Activated naive CD4-positive, alpha-beta T cell treated with anti-CD3 and anti-CD28 coated beads for 36 hours (primary cell): ENCODE measurements at regions not wholly inside any gene's neighbourhood (a gene's known extent, or its start where the extent isn't known, plus 50 kb on each side); places are given as distances from the start of the nearest gene placed in this dataset.

Source experiments
- CTCF ChIA-PET: fragments of 350-600 bp; sonication (Branson Sonifier 250); formaldehyde crosslinking; loops from one replicate; lab custom pipeline; 2021; ENCODE audit warnings: antibody characterized with exemption; lab: Charles Lee
- DNase-seq: peaks from one replicate; pipeline ENCODE4 v3.0.0-alpha.2; 2020
- H3K27ac Mint-ChIP-seq: one replicate; pipeline ENCODE4 v1.8.0; 2021; ENCODE audit warnings: mild to moderate bottlenecking, mixed read lengths
- H3K27me3 Mint-ChIP-seq: one replicate; pipeline ENCODE4 v1.8.0; 2021; ENCODE audit warnings: low read depth, mixed read lengths
- H3K36me3 Mint-ChIP-seq: one replicate; pipeline ENCODE4 v1.8.0; 2021; ENCODE audit warnings: low read depth, mixed read lengths
- H3K4me1 Mint-ChIP-seq: one replicate; pipeline ENCODE4 v1.8.0; 2021; ENCODE audit warnings: low read depth, mixed read lengths
- H3K4me3 Mint-ChIP-seq: one replicate; pipeline ENCODE4 v1.8.0; 2021; ENCODE audit warnings: mild to moderate bottlenecking, moderate library complexity, mixed read lengths
- H3K9me3 Mint-ChIP-seq: one replicate; pipeline ENCODE4 v1.8.0; 2021; ENCODE audit warnings: mixed read lengths
- intact Hi-C: fragments of 100-400 bp; cut with micrococcal nuclease; formaldehyde crosslinking; loops from one replicate; pipeline ENCODE4 v1.15.1; 2023

DNA sequence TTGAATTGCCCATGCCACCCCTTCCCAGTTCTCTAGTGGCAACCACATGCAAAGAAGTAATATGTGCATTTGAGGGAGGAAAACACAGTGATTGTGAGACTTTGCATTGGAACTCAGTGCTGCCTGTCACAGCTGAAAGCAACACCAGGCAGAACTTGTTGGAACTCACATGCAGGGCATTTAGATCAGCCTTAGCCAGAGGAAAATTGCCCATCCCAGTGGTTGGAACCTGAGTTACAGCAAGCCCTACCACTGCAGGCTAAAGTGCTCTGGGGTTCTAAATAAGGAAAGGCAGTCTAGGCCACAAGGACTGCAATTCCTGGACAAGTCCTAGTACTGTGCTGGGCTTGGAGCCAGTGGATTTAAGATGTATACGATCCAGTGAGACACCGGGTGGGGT is 245.3 kb upstream of the UFL1 start:
- Mint-ChIP-seq H3K27ac (no peak overlapping the region), H3K27me3 (peaks cover 6% of the 10 kb centered on the region), H3K36me3 (no peaks in the 10 kb centered on the region), H3K4me1 (no peaks in the 10 kb centered on the region), H3K4me3 (no peak overlapping the region), H3K9me3 (peaks cover 3% of the 10 kb centered on the region)
- CTCF ChIA-PET: no interaction called here
- DNase-seq: no peak
- intact Hi-C loops: no loop called here

- Mint-ChIP-seq H3K9me3 (peaks cover 2% of the 10 kb centered on the region), H3K27ac (no peak overlapping the region), H3K4me1 (no peaks in the 10 kb centered on the region), H3K36me3 (no peaks in the 10 kb centered on the region), H3K4me3 (no peak overlapping the region), H3K27me3 (peaks cover 6% of the 10 kb centered on the region)
- DNase-seq: no peak
- intact Hi-C loops: no loop called here
- CTCF ChIA-PET: no interaction called here
Observed at GRCh38 chr6:96276856-96277255, 244.8 kb upstream of the UFL1 start.

DNA sequence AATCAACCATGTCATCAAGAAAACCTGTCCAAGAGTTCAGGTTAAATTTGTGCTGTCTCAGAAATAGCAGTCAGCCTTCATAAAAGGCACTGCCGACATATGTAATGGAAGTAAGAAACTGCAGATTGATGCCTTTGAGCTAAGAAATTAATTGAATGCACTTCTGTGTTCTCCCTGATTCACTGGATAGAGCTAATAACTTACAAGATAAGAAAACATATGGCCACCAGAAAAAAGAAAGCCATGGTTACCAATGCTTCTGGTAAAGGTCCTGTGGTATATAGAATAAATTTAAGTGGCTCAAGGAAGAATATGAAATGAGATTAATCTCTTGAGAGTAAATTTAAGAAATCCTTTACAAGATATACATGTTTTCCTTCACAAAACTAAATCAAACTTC is 242.5 kb upstream of the UFL1 start:
- H3K9me3 Mint-ChIP-seq: no peaks in the 10 kb centered on the region
- CTCF ChIA-PET: no interaction called here
- H3K27ac Mint-ChIP-seq: no peak overlapping the region
- intact Hi-C loops: no loop called here
- no peak for DNase-seq
- peaks cover 6% of the 10 kb centered on the region for H3K27me3 Mint-ChIP-seq
- no peaks in the 10 kb centered on the region for H3K36me3 Mint-ChIP-seq
- no peak overlapping the region for H3K4me3 Mint-ChIP-seq
- H3K4me1 Mint-ChIP-seq: no peaks in the 10 kb centered on the region

DNA sequence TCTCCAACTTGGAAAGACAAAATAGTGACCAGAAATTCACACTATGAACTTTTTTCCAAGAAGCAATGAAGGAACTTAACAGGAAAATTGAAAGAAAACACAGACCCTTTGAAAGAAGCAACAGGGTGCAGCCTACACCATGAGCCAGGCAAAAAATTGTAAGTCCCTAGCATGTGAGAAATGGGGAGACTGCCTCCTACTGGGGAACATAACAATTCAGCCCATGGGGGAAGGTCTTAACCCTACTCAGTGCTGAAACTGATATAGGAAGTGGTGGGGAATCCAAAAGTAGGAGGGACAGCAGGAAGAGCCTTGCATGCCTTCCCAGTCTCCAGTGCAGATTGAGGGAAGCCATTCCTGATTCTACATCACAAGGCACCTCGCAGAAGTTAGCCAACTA is 235.1 kb upstream of the UFL1 start:
- Mint-ChIP-seq H3K36me3 (no peaks in the 10 kb centered on the region), H3K4me1 (no peaks in the 10 kb centered on the region), H3K27me3 (peaks cover 10% of the 10 kb centered on the region), H3K9me3 (peaks cover 3% of the 10 kb centered on the region), H3K27ac (no peak overlapping the region), H3K4me3 (no peak overlapping the region)
- DNase-seq: no peak
- CTCF ChIA-PET: no interaction called here
- intact Hi-C loops: no loop called here

GRCh38 chr6:96299525-96299924 is 222.1 kb upstream of the UFL1 start:
- CTCF ChIA-PET: no interaction called here

GRCh38 chr6:96301023-96301422 is 220.6 kb upstream of the UFL1 start:
- no peak overlapping the region for H3K27ac Mint-ChIP-seq
- H3K36me3 Mint-ChIP-seq: no peaks in the 10 kb centered on the region
- CTCF ChIA-PET: no interaction called here
- H3K27me3 Mint-ChIP-seq: no peaks in the 10 kb centered on the region
- no peaks in the 10 kb centered on the region for H3K9me3 Mint-ChIP-seq
- no peak for DNase-seq
- H3K4me1 Mint-ChIP-seq: no peaks in the 10 kb centered on the region
- H3K4me3 Mint-ChIP-seq: no peak overlapping the region
- intact Hi-C loops: no loop called here

More at GRCh38 chr6:96299525-96299924, 222.1 kb upstream of the UFL1 start:
- no peaks in the 10 kb centered on the region for H3K9me3 Mint-ChIP-seq
- H3K4me1 Mint-ChIP-seq: no peaks in the 10 kb centered on the region
- no peaks in the 10 kb centered on the region for H3K27me3 Mint-ChIP-seq
- H3K36me3 Mint-ChIP-seq: no peaks in the 10 kb centered on the region
- H3K27ac Mint-ChIP-seq: no peak overlapping the region
- intact Hi-C loops: no loop called here
- H3K4me3 Mint-ChIP-seq: no peak overlapping the region
- DNase-seq: no peak

DNA sequence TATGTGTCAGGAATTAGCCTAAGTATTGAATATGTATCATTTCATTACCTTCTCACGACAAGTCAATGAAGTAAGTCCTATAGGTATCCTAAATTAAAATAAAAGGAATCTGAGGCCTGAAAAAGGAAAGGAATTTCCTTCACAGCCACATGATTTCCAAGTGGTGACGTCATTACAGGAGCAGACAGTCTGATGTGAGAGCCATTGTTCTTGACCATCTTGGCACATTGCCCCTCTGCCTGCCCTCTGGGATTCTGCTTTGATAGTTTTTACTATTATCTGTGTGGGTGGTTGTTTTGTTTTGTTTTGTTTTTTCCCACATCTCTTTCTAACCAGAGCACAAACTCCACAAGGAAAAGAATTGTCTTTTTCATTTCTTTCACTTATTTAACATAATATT is 219.8 kb upstream of the UFL1 start:
- no peaks in the 10 kb centered on the region for H3K9me3 Mint-ChIP-seq
- no peaks in the 10 kb centered on the region for H3K4me1 Mint-ChIP-seq
- H3K27me3 Mint-ChIP-seq: no peaks in the 10 kb centered on the region
- H3K27ac Mint-ChIP-seq: no peak overlapping the region
- CTCF ChIA-PET: no interaction called here
- DNase-seq: no peak
- no peaks in the 10 kb centered on the region for H3K36me3 Mint-ChIP-seq
- intact Hi-C loops: no loop called here
- no peak overlapping the region for H3K4me3 Mint-ChIP-seq

- intact Hi-C loops: no loop called here
- H3K36me3 Mint-ChIP-seq: no peaks in the 10 kb centered on the region
- H3K9me3 Mint-ChIP-seq: no peaks in the 10 kb centered on the region
- H3K4me3 Mint-ChIP-seq: no peak overlapping the region
- DNase-seq: no peak
- no peak overlapping the region for H3K27ac Mint-ChIP-seq
- no peaks in the 10 kb centered on the region for H3K4me1 Mint-ChIP-seq
- CTCF ChIA-PET: no interaction called here
- no peaks in the 10 kb centered on the region for H3K27me3 Mint-ChIP-seq
Observed at GRCh38 chr6:96302991-96303390, 218.6 kb upstream of the UFL1 start.

DNA sequence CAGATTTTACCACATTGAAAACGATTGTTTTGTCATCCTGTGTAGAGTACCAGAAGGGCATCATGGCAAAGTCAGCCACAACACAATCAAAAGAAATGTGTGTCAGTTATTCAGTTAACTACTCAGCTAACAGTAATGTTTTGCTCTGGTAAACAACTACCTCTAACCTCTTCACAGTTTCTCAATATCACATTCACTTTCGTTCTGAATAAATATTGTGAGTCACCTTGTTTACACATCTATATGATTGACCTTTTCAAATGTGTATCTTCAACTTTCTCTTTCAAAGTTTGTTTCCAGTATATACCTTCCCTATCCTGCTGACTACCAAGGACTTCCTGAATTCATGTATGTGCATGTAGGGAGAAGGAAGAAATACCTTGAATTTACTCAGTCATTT is 216.6 kb upstream of the UFL1 start:
- Mint-ChIP-seq H3K27me3 (peaks cover 6% of the 10 kb centered on the region), H3K36me3 (no peaks in the 10 kb centered on the region), H3K4me1 (no peaks in the 10 kb centered on the region), H3K9me3 (peaks cover 3% of the 10 kb centered on the region), H3K27ac (no peak overlapping the region), H3K4me3 (no peak overlapping the region)
- CTCF ChIA-PET: interaction anchor here (0.7 kb wide), 1 partner anchor 1214 kb away, joined by 4 read pairs; no protein-coding TSS in a partner anchor
- DNase-seq: no peak
- intact Hi-C loops: no loop called here

DNA sequence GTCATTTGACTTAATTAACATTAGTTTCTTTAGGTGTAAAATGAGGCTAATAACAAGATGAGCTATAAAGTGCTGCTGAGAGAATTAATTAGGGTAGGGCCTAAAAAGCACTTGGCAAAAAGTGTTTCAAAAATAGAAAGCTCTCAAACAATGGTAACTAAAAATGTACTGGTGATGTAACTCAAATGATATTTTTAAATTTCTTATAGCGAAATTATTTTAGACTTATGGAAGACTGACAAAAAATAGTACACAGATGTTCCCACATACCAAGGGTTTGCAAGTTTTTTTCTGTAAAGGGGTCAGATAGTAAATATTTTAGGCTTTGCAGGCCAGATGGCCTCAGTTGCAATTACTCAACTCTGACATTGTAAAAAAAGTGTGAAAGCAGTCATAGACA is 190.7 kb upstream of the UFL1 start:
- no peaks in the 10 kb centered on the region for H3K36me3 Mint-ChIP-seq
- DNase-seq: no peak
- CTCF ChIA-PET: no interaction called here
- H3K4me3 Mint-ChIP-seq: no peak overlapping the region
- no peaks in the 10 kb centered on the region for H3K27me3 Mint-ChIP-seq
- peaks cover 3% of the 10 kb centered on the region for H3K9me3 Mint-ChIP-seq
- no peaks in the 10 kb centered on the region for H3K4me1 Mint-ChIP-seq
- intact Hi-C loops: no loop called here
- no peak overlapping the region for H3K27ac Mint-ChIP-seq

- H3K27ac Mint-ChIP-seq: no peak overlapping the region
- no peaks in the 10 kb centered on the region for H3K27me3 Mint-ChIP-seq
- H3K4me1 Mint-ChIP-seq: no peaks in the 10 kb centered on the region
- H3K9me3 Mint-ChIP-seq: peaks cover 8% of the 10 kb centered on the region
- CTCF ChIA-PET: no interaction called here
- no peak for DNase-seq
- no peak overlapping the region for H3K4me3 Mint-ChIP-seq
- no peaks in the 10 kb centered on the region for H3K36me3 Mint-ChIP-seq
- intact Hi-C loops: no loop called here
Observed at GRCh38 chr6:96340164-96340563, 181.4 kb upstream of the UFL1 start.

DNA sequence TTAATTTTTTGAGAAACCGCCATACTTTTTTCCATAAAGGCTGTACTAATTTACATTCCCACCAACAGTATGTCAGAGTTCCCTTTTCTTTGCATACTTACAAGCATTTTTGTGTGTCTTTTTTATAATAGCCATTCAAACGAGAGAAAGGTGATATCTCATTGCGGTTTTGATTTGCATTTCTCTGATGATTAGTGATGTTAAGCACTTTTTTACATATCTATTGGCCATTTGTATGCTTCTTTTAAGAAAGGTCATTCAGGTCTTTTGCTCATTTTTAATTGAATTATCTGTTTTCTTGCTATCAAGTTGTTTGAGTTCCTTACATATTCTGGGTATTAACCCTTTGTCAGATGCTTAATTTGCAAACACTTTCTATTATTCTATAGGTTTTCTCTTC is 176.1 kb upstream of the UFL1 start:
- Mint-ChIP-seq H3K36me3 (no peaks in the 10 kb centered on the region), H3K4me3 (no peak overlapping the region), H3K9me3 (peaks cover 8% of the 10 kb centered on the region), H3K27ac (no peak overlapping the region), H3K27me3 (no peaks in the 10 kb centered on the region), H3K4me1 (no peaks in the 10 kb centered on the region)
- intact Hi-C loops: no loop called here
- no peak for DNase-seq
- CTCF ChIA-PET: no interaction called here

DNA sequence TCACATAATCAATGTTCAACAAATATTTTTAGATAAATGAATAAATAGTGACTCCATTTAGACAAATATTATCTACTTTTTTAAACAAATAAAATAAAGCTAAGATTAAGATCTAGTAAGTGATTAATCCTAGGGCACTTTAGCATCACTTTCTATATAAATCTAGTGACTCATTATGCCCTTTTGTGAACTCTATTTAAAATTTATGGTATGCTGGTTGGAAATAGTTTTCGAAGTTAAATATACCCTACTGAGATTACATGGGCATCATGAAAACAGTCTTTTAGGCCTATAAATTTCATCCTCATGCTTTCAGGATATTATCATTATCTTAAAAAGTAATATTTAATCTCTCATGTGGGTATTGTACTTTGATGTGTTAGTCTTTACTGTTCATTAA is 140.4 kb upstream of the UFL1 start:
- H3K27ac Mint-ChIP-seq: no peak overlapping the region
- no peaks in the 10 kb centered on the region for H3K9me3 Mint-ChIP-seq
- DNase-seq: no peak
- intact Hi-C loops: no loop called here
- H3K36me3 Mint-ChIP-seq: no peaks in the 10 kb centered on the region
- peaks cover 12% of the 10 kb centered on the region for H3K27me3 Mint-ChIP-seq
- H3K4me1 Mint-ChIP-seq: no peaks in the 10 kb centered on the region
- no peak overlapping the region for H3K4me3 Mint-ChIP-seq
- CTCF ChIA-PET: no interaction called here
